Loucy (cell line): ENCODE measurements at regions not wholly inside any gene's neighbourhood (a gene's known extent, or its start where the extent isn't known, plus 50 kb on each side); places are given as distances from the start of the nearest gene placed in this dataset.

Experiments
- H2AFZ ChIP-seq: fragments of 200-600 bp; sonication (generic); 2 replicates; pipeline ENCODE4 v1.6.0; 2016; ENCODE audit warnings: antibody characterized with exemption, mild to moderate bottlenecking, low read length, moderate library complexity
- H3F3A ChIP-seq: fragments of 200-600 bp; 2 replicates; pipeline ENCODE4 v1.6.0; 2016; ENCODE audit warnings: antibody characterized with exemption, low read depth, mild to moderate bottlenecking
- H3K27me3 ChIP-seq: fragments of 200-600 bp; sonication (generic); 2 replicates; pipeline ENCODE4 v1.6.1; 2014; ENCODE audit warnings: low read length, mild to moderate bottlenecking; ENCODE audit not compliant: insufficient read depth, poor library complexity, severe bottlenecking
- H3K36me3 ChIP-seq: fragments of 200-600 bp; sonication (generic); 2 replicates; pipeline ENCODE4 v1.6.1; 2016; ENCODE audit warnings: low read length; ENCODE audit not compliant: insufficient read depth
- H3K4me1 ChIP-seq: fragments of 200-600 bp; sonication (generic); 2 replicates; pipeline ENCODE4 v1.5.1; 2014; ENCODE audit warnings: low read length, mild to moderate bottlenecking; ENCODE audit not compliant: insufficient read depth, poor library complexity, severe bottlenecking
- H3K4me2 ChIP-seq: fragments of 200-600 bp; sonication (generic); 2 replicates; pipeline ENCODE4 v1.6.0; 2014; ENCODE audit warnings: antibody characterized with exemption, low read length, low read depth, mild to moderate bottlenecking; ENCODE audit not compliant: poor library complexity, severe bottlenecking
- H3K4me3 ChIP-seq: fragments of 200-600 bp; sonication (generic); 2 replicates; pipeline ENCODE4 v1.5.1; 2014; ENCODE audit warnings: low read length, mild to moderate bottlenecking, mixed read lengths; ENCODE audit not compliant: poor library complexity, severe bottlenecking
- H3K79me2 ChIP-seq: fragments of 200-600 bp; sonication (generic); 2 replicates; pipeline ENCODE4 v1.6.1; 2014; ENCODE audit warnings: low read length; ENCODE audit not compliant: insufficient read depth
- H3K9ac ChIP-seq: fragments of 200-600 bp; sonication (generic); 2 replicates; pipeline ENCODE4 v1.6.0; 2014; ENCODE audit warnings: mild to moderate bottlenecking, low read depth, low read length, moderate library complexity; ENCODE audit not compliant: poor library complexity, severe bottlenecking
- H3K9me2 ChIP-seq: fragments of 200-600 bp; sonication (generic); replicated peaks from 2 replicates; pipeline ENCODE4 v1.6.1; 2016; ENCODE audit warnings: low read depth, low read length, mixed read lengths
- H3K9me3 ChIP-seq: fragments of 200-600 bp; sonication (generic); 2 replicates; pipeline ENCODE4 v1.6.1; 2014; ENCODE audit warnings: mild to moderate bottlenecking, antibody characterized with exemption, low read length, low read depth; ENCODE audit not compliant: insufficient read depth
- H4K20me1 ChIP-seq: fragments of 200-600 bp; sonication (generic); 2 replicates; pipeline ENCODE4 v1.6.0; 2014; ENCODE audit warnings: antibody characterized with exemption, low read length, mild to moderate bottlenecking; ENCODE audit not compliant: insufficient read depth, poor library complexity, severe bottlenecking
- EZH2phosphoT487 ChIP-seq: fragments of 200-600 bp; IDR thresholded peaks from 2 replicates; pipeline ENCODE4 v1.6.1; 2018; ENCODE audit warnings: antibody characterized with exemption, mild to moderate bottlenecking, moderate library complexity, borderline replicate concordance
- TF ChIP-seq, protein P1 (sequence below): fragments of 200-600 bp; sonication (generic); conservative IDR thresholded peaks from 2 replicates; pipeline ENCODE4 v1.5.1; 2014; ENCODE audit warnings: mild to moderate bottlenecking, antibody characterized with exemption, low read length

DNA sequence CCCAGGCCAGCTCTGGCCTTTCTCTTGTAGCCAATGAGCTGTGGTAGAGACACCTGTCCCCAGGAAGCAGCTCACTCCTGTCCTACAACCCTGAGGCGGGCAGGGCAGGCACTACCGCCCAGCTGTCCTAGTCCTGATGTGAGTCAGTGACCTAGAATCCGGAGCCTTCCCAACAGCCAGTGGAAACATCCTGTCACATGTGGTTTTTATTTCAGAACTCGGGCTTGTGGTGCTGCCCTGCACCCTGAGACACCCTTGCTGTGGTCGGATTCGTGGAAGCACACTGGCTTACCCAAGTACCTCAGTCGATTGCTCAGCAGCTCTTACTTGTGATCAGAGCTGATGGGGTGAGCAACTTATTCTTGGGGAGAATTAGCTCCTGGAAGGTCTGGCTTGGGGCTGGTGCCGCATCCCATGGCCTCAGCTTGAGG lies 83.6 kb upstream of the ARHGEF7 start:
- no peaks in the 10 kb centered on the region for H3K4me1 ChIP-seq
- no peak overlapping the region for H3K9ac ChIP-seq
- no peaks in the 10 kb centered on the region for H3K27me3 ChIP-seq
- H3K4me2 ChIP-seq: no peak overlapping the region
- H3K4me3 ChIP-seq: no peak overlapping the region
- no peak for TF ChIP-seq EZH2phosphoT487
- TF ChIP-seq, protein P1, sequence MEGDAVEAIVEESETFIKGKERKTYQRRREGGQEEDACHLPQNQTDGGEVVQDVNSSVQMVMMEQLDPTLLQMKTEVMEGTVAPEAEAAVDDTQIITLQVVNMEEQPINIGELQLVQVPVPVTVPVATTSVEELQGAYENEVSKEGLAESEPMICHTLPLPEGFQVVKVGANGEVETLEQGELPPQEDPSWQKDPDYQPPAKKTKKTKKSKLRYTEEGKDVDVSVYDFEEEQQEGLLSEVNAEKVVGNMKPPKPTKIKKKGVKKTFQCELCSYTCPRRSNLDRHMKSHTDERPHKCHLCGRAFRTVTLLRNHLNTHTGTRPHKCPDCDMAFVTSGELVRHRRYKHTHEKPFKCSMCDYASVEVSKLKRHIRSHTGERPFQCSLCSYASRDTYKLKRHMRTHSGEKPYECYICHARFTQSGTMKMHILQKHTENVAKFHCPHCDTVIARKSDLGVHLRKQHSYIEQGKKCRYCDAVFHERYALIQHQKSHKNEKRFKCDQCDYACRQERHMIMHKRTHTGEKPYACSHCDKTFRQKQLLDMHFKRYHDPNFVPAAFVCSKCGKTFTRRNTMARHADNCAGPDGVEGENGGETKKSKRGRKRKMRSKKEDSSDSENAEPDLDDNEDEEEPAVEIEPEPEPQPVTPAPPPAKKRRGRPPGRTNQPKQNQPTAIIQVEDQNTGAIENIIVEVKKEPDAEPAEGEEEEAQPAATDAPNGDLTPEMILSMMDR: no peak
- H3K79me2 ChIP-seq: no peaks in the 10 kb centered on the region
- no peak overlapping the region for H2AFZ ChIP-seq
- no peaks in the 10 kb centered on the region for H3K36me3 ChIP-seq
- no peaks in the 10 kb centered on the region for H3F3A ChIP-seq
- H3K9me3 ChIP-seq: no peaks in the 10 kb centered on the region
- H3K9me2 ChIP-seq: no peaks in the 10 kb centered on the region
- no peaks in the 10 kb centered on the region for H4K20me1 ChIP-seq

DNA sequence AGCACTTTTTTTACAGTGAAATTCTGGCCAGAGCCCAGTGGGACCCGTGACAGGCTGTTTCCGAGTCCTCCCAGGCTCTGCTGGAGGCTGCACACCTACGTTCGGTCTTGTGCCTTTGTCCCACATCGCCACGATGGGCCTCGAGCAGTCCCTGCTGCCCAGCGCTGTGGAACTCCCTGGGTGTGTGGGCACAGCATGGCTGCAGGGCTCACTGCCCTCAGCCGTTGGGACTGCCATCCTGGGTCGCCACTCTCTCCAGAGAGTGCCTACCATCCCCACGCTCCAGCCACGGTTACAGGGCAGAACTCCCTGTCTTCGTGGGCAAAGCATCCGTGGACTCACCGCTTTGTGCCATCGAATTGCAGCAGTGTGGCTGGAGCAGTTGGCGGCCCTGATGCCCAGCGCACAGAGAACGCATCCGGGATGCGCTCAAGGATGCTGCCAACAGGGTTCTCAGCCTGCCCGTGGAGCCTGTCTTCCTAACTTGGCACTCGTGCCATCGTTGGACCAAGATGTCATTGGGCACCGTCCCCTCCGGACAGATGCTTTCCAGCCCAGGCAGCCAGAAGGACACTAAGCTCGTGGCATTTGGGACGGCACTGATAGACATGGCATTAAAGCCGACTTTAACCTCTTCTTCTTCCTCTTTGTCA lies 85.0 kb upstream of the ARHGEF7 start:
- H3K9me3 ChIP-seq: no peaks in the 10 kb centered on the region
- no peaks in the 10 kb centered on the region for H3K9me2 ChIP-seq
- H2AFZ ChIP-seq: no peak overlapping the region
- no peak overlapping the region for H3K4me2 ChIP-seq
- H3K9ac ChIP-seq: no peak overlapping the region
- no peaks in the 10 kb centered on the region for H3K4me1 ChIP-seq
- TF ChIP-seq, protein P1: no peak
- no peak for TF ChIP-seq EZH2phosphoT487
- H4K20me1 ChIP-seq: no peaks in the 10 kb centered on the region
- no peaks in the 10 kb centered on the region for H3K36me3 ChIP-seq
- H3K4me3 ChIP-seq: no peak overlapping the region
- H3K79me2 ChIP-seq: no peaks in the 10 kb centered on the region
- H3F3A ChIP-seq: no peaks in the 10 kb centered on the region
- no peaks in the 10 kb centered on the region for H3K27me3 ChIP-seq

DNA sequence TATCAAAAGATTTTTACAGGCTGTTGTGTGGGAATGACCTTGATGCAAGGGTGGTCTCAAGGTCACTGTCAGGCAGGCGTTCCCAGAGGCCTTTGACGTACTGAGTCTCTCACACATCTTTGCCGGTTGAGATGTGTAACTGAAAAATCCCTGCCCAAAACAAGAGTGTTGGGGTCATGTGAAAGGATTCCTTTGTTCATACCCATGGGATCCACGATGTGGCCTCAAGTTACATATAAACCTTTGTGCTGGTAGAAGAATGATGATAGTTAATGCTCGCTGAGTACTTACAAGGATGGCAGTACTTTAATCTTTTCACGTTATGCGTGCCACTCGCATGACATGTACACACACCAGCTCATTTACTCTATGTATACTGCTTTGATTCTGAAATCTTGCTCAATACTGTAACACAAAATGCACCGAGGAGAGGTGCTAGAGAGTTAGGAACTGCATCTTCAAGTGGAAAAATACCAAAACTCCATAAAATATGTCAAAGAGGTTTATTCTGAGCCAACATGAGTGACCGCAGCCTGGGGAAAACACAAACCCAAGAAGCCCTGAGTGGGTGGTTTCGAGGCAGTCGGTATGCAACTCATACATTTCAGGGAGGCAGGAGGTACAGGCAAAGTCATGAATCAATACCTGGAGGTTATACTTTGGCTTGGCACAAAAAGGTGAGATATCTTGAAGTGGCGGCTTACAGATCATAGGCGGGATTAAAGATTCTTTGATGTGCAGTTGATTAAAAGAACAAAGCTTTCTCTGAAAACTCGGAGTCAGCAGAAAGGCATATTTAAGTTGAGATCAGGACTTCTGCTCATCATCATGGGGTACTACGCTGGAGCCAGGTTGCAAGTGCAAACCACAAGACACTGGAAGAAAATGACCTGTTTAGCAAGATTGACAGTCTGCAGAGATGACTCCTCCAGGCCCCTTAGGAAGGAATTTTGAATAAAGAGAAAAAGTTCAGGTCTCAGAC lies 87.4 kb upstream of the ARHGEF7 start:
- TF ChIP-seq, protein P1: no peak
- TF ChIP-seq EZH2phosphoT487: no peak
- H3K4me2 ChIP-seq: no peak overlapping the region
- H3K27me3 ChIP-seq: no peaks in the 10 kb centered on the region
- no peaks in the 10 kb centered on the region for H4K20me1 ChIP-seq
- H3K4me3 ChIP-seq: no peak overlapping the region
- no peaks in the 10 kb centered on the region for H3K9me2 ChIP-seq
- no peaks in the 10 kb centered on the region for H3K9me3 ChIP-seq
- H3F3A ChIP-seq: no peaks in the 10 kb centered on the region
- H3K36me3 ChIP-seq: no peaks in the 10 kb centered on the region
- peaks cover 11% of the 10 kb centered on the region for H3K4me1 ChIP-seq
- no peak overlapping the region for H2AFZ ChIP-seq
- H3K79me2 ChIP-seq: no peaks in the 10 kb centered on the region
- no peak overlapping the region for H3K9ac ChIP-seq
